Glutamatergic neuron (in vitro differentiated cells): ENCODE measurements at regions not wholly inside any gene's neighbourhood (a gene's known extent, or its start where the extent isn't known, plus 50 kb on each side); places are given as distances from the start of the nearest gene placed in this dataset.

Experiments used
- DNase-seq: peaks from one replicate; pipeline ENCODE4 v3.0.0; 2022
- H3K27ac Mint-ChIP-seq: one replicate; pipeline ENCODE4 v1.8.0; 2020; ENCODE audit warnings: mild to moderate bottlenecking, mixed read lengths, inconsistent platforms; ENCODE audit not compliant: unreplicated experiment
- H3K27me3 Mint-ChIP-seq: one replicate; pipeline ENCODE4 v1.8.0; 2020; ENCODE audit warnings: mild to moderate bottlenecking, moderate library complexity, mixed read lengths, inconsistent platforms; ENCODE audit not compliant: unreplicated experiment
- H3K36me3 Mint-ChIP-seq: one replicate; pipeline ENCODE4 v1.8.0; 2020; ENCODE audit warnings: mild to moderate bottlenecking, mixed read lengths, inconsistent platforms; ENCODE audit not compliant: unreplicated experiment
- H3K4me1 Mint-ChIP-seq: one replicate; pipeline ENCODE4 v1.8.0; 2020; ENCODE audit warnings: mild to moderate bottlenecking, low read depth, mixed read lengths, inconsistent platforms; ENCODE audit not compliant: unreplicated experiment
- H3K4me3 Mint-ChIP-seq: one replicate; pipeline ENCODE4 v1.8.0; 2020; ENCODE audit warnings: mild to moderate bottlenecking, mixed read lengths, inconsistent platforms; ENCODE audit not compliant: unreplicated experiment
- H3K9me3 Mint-ChIP-seq: one replicate; pipeline ENCODE4 v1.8.0; 2020; ENCODE audit warnings: mild to moderate bottlenecking, moderate library complexity, mixed read lengths, inconsistent platforms; ENCODE audit not compliant: unreplicated experiment
- TF ChIP-seq, protein P1 (sequence below): fragments of 200-600 bp; sonication (generic); IDR thresholded peaks from one replicate; pipeline ENCODE4 v1.5.0; 2021; ENCODE audit not compliant: partially characterized antibody, unreplicated experiment

DNA sequence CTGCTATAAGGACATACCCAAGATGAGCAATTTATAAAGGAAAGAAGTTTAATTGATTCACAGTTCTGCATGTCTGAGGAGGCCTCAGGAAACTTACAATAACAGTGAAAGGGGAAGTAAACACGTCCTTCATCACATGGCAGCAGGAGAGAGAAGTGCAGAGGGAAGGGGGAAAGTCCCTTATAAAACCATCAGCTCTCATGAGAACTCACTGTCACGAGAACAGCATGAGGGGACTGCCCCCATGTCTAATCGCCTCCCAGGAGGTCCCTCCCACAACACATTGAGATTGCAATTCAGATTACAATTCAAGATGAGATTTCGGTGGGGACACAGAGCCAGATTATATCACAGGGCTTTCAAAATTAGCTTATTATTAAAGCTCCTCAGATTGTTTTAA lies 209.5 kb upstream of the PPP3CA start:
- TF ChIP-seq, protein P1, sequence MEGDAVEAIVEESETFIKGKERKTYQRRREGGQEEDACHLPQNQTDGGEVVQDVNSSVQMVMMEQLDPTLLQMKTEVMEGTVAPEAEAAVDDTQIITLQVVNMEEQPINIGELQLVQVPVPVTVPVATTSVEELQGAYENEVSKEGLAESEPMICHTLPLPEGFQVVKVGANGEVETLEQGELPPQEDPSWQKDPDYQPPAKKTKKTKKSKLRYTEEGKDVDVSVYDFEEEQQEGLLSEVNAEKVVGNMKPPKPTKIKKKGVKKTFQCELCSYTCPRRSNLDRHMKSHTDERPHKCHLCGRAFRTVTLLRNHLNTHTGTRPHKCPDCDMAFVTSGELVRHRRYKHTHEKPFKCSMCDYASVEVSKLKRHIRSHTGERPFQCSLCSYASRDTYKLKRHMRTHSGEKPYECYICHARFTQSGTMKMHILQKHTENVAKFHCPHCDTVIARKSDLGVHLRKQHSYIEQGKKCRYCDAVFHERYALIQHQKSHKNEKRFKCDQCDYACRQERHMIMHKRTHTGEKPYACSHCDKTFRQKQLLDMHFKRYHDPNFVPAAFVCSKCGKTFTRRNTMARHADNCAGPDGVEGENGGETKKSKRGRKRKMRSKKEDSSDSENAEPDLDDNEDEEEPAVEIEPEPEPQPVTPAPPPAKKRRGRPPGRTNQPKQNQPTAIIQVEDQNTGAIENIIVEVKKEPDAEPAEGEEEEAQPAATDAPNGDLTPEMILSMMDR = no peak
- H3K27ac Mint-ChIP-seq = no peak overlapping the region
- no peak for DNase-seq
- H3K36me3 Mint-ChIP-seq = peaks cover 7% of the 10 kb centered on the region
- H3K4me3 Mint-ChIP-seq = no peak overlapping the region
- H3K27me3 Mint-ChIP-seq = no peaks in the 10 kb centered on the region
- H3K9me3 Mint-ChIP-seq = peaks cover 3% of the 10 kb centered on the region
- H3K4me1 Mint-ChIP-seq = no peaks in the 10 kb centered on the region

DNA sequence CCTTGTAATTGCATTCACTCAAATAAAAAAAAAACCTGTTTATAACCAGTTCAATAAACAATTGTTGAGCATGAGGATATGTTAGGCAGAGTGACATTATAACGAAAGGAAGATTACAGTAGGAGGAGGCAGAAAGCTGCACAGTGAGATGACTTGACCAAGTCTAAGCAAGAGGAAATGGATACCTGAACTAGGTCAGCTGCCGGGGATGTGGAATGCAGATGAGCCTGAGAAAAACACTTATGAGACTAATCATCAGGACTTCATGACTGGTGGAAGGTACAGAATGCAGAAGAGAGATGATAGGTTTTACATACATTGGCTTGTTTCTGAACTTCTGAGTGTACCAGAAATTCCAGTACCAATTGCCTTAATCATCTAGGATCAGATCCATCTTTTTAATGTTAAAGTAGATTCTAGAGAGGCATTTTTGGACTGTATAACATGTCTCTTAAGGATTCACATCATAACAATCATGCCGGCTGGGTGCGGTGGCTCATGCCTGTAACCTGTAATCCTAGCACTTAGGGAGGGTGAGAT lies 208.1 kb upstream of the PPP3CA start:
- peaks cover 3% of the 10 kb centered on the region for H3K9me3 Mint-ChIP-seq
- H3K4me1 Mint-ChIP-seq = no peaks in the 10 kb centered on the region
- no peak for DNase-seq
- TF ChIP-seq, protein P1 = no peak
- no peak overlapping the region for H3K4me3 Mint-ChIP-seq
- no peak overlapping the region for H3K27ac Mint-ChIP-seq
- peaks cover 7% of the 10 kb centered on the region for H3K36me3 Mint-ChIP-seq
- no peaks in the 10 kb centered on the region for H3K27me3 Mint-ChIP-seq

DNA sequence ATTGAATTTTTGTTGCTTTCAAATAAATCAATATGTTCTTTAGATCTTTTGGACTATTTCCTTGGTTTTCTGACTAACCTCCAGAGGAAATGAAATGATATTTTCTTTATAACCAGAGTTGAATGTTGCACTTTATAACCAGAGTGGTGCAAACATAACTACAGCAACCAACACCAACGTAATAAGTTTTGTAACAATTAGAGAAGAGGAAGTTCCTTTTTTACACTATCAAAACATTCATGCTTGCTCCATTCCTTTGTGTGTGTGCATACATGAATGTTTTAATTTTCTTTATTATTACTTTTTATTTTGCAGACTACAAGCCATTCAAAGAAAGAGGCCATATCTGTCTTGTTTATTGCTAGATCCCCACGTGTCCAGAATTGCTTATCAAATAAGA lies 193.0 kb upstream of the PPP3CA start:
- no peak overlapping the region for H3K27ac Mint-ChIP-seq
- no peaks in the 10 kb centered on the region for H3K4me1 Mint-ChIP-seq
- no peak overlapping the region for H3K4me3 Mint-ChIP-seq
- no peaks in the 10 kb centered on the region for H3K27me3 Mint-ChIP-seq
- DNase-seq = no peak
- TF ChIP-seq, protein P1 = no peak
- no peaks in the 10 kb centered on the region for H3K36me3 Mint-ChIP-seq
- no peaks in the 10 kb centered on the region for H3K9me3 Mint-ChIP-seq

DNA sequence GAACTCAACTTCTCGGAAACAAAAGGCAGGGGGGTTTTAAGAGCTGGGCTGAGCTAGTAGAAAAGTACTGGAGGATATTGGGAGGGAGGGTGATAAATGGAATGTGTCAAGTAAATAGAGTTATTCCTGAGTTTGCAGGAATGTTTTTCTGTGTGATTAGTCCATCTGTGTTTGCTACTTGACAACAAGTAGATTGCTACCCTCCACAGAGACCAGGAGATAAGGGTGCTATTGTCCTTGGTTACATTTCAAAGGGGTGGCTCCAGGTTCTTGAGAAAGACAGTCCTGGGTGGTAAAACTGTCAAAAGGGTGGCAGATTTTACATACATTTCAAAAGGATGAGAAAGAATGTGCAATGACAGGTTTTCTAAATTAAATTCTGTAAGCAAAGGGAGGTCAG lies 181.2 kb upstream of the PPP3CA start:
- Mint-ChIP-seq H3K27ac (no peak overlapping the region), H3K36me3 (peaks cover 6% of the 10 kb centered on the region), H3K4me3 (no peak overlapping the region), H3K27me3 (peaks cover 3% of the 10 kb centered on the region), H3K9me3 (no peaks in the 10 kb centered on the region), H3K4me1 (no peaks in the 10 kb centered on the region)
- DNase-seq = no peak
- TF ChIP-seq, protein P1 = no peak

DNA sequence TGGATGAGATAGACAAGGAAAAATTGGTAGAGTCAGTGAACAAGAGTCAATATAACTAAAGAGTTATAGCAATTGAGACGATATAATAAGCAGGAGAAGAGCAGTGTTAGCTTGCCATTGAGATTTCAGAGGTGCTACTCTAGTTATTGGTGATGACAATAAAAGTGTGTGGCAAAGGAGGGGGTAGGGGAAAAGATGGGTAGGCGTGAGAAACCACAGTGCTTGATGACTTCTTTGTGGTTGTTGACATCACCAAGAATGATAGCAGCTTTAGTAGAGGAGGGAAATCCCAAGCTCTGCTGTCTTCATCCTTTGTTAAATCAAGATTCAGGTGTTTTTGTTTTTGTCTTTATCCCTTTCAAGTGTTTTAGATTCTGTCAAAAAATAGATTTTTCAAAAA lies 179.9 kb upstream of the PPP3CA start:
- TF ChIP-seq, protein P1 = no peak
- Mint-ChIP-seq H3K27ac (no peak overlapping the region), H3K4me3 (no peak overlapping the region), H3K27me3 (peaks cover 3% of the 10 kb centered on the region), H3K9me3 (no peaks in the 10 kb centered on the region), H3K4me1 (no peaks in the 10 kb centered on the region), H3K36me3 (peaks cover 6% of the 10 kb centered on the region)
- no peak for DNase-seq
